Lower leg skin (tissue), 3 donors: ENCODE measurements at regions not wholly inside any gene's neighbourhood (a gene's known extent, or its start where the extent isn't known, plus 50 kb on each side); places are given as distances from the start of the nearest gene placed in this dataset.

Experiments used
- POLR2A ChIP-seq, 2 donors: fragments of 450-650 bp; IDR thresholded peaks; one replicate each; pipeline ENCODE4 v1.6.1; 2016 to 2017; ENCODE audit warnings: antibody characterized with exemption in 2 of 2, mild to moderate bottlenecking in 1 of 2, moderate library complexity in 1 of 2
- TF ChIP-seq, protein P1 (sequence below), 3 donors: fragments of 450-650 bp; IDR thresholded peaks; one replicate each; pipeline ENCODE4 v1.5.1; 2016; ENCODE audit warnings: antibody characterized with exemption in 3 of 3, mild to moderate bottlenecking in 3 of 3, moderate library complexity in 2 of 3

DNA sequence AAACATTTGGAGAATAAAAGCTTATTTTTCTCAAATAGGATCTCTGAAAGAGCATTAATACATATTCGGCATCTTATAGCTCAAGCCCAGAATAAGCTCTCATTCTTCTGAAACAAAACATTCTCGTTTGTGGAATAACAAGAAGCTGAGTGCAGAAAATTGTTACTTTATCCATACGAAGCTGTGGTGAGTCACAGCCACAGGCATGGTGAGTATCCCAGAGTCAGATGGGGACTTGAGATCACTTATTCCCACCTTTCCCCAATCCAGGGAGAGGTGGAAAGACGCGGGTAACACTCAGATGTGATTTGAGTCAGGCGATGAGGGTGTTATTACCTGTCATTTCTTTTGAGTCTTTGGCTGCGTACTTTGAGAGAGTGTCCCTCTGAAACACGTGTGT is 214.6 kb upstream of the TMEM132C start:
- TF ChIP-seq POLR2A (IDR thresholded peaks at IDR 0.05) = no peak
- TF ChIP-seq, protein P1, sequence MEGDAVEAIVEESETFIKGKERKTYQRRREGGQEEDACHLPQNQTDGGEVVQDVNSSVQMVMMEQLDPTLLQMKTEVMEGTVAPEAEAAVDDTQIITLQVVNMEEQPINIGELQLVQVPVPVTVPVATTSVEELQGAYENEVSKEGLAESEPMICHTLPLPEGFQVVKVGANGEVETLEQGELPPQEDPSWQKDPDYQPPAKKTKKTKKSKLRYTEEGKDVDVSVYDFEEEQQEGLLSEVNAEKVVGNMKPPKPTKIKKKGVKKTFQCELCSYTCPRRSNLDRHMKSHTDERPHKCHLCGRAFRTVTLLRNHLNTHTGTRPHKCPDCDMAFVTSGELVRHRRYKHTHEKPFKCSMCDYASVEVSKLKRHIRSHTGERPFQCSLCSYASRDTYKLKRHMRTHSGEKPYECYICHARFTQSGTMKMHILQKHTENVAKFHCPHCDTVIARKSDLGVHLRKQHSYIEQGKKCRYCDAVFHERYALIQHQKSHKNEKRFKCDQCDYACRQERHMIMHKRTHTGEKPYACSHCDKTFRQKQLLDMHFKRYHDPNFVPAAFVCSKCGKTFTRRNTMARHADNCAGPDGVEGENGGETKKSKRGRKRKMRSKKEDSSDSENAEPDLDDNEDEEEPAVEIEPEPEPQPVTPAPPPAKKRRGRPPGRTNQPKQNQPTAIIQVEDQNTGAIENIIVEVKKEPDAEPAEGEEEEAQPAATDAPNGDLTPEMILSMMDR (IDR thresholded peaks at IDR 0.05) = no peak
